Activated CD4-positive, alpha-beta T cell treated with anti-CD3 and anti-CD28 coated beads for 48 hours (primary cell): ENCODE measurements at regions not wholly inside any gene's neighbourhood (a gene's known extent, or its start where the extent isn't known, plus 50 kb on each side); places are given as distances from the start of the nearest gene placed in this dataset.

Experiments used
- DNase-seq: peaks from one replicate; pipeline ENCODE4 v3.0.0-alpha.2; 2020

GRCh38 chr3:115486880-115487279 lies 136.4 kb upstream of the GAP43 start:
- no peak for DNase-seq

- no peak for DNase-seq
These were observed 135.3 kb upstream of the GAP43 start for GRCh38 chr3:115487968-115488367.

- no peak for DNase-seq
These were observed 134.9 kb upstream of the GAP43 start for GRCh38 chr3:115488409-115488808.

GRCh38 chr3:115494826-115495225 lies 128.5 kb upstream of the GAP43 start:
- no peak for DNase-seq

GRCh38 chr3:115498421-115498820 lies 124.9 kb upstream of the GAP43 start:
- no peak for DNase-seq

GRCh38 chr3:115498898-115499297 lies 124.4 kb upstream of the GAP43 start:
- no peak for DNase-seq

GRCh38 chr3:115499666-115500065 lies 123.6 kb upstream of the GAP43 start:
- no peak for DNase-seq

- DNase-seq = no peak
These were observed 122.5 kb upstream of the GAP43 start for GRCh38 chr3:115500795-115501194.

- no peak for DNase-seq
These were observed 121.2 kb upstream of the GAP43 start for GRCh38 chr3:115502128-115502527.

- DNase-seq = no peak
These were observed 119.9 kb upstream of the GAP43 start for GRCh38 chr3:115503394-115503793.

- no peak for DNase-seq
These were observed 114.7 kb upstream of the GAP43 start for GRCh38 chr3:115508562-115508961.

- peak; percentile 9 for DNase-seq
These were observed 110.5 kb upstream of the GAP43 start for GRCh38 chr3:115512565-115513415.

- DNase-seq = no peak
These were observed 109.9 kb upstream of the GAP43 start for GRCh38 chr3:115513416-115513800.

GRCh38 chr3:115517457-115518050 lies 105.8 kb upstream of the GAP43 start:
- DNase-seq = peak; percentile 19

GRCh38 chr3:115518100-115518852 lies 105.0 kb upstream of the GAP43 start:
- no peak for DNase-seq

- DNase-seq = no peak
These were observed 103.1 kb upstream of the GAP43 start for GRCh38 chr3:115520241-115520640.

- no peak for DNase-seq
These were observed 102.6 kb upstream of the GAP43 start for GRCh38 chr3:115520651-115521245.

GRCh38 chr3:115523458-115523857 lies 99.9 kb upstream of the GAP43 start:
- DNase-seq = no peak

- DNase-seq = no peak
These were observed 98.8 kb upstream of the GAP43 start for GRCh38 chr3:115524549-115524948.

GRCh38 chr3:115525731-115526130 lies 97.6 kb upstream of the GAP43 start:
- DNase-seq = no peak

- no peak for DNase-seq
These were observed 90.1 kb upstream of the GAP43 start for GRCh38 chr3:115533218-115533617.

GRCh38 chr3:115536171-115536570 lies 87.1 kb upstream of the GAP43 start:
- no peak for DNase-seq

- no peak for DNase-seq
These were observed 85.6 kb upstream of the GAP43 start for GRCh38 chr3:115537669-115538068.
